ENCODE measurements at regions not wholly inside any gene's neighbourhood (a gene's known extent, or its start where the extent isn't known, plus 50 kb on each side); places are given as distances from the start of the nearest gene placed in this dataset.

DNA sequence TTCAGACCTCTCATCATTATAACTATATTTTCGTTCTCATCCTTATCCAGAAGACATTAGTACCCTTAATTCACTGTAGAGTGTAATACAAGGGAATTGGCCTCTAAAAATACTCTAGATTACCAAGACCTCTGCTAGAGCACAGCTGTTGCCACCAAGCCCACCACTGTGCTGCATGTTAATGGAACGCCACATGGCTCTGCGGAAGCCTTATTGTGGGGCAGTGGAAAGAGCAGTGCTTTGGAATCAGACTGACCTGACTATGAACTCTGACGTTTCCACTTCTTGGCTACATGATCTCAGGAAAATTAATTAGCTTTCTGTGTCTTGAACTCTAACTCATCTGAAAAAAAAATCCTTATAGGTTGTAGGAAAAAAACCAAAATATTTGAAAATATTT lies 222.1 kb downstream of the LMX1A start:
- no peaks in the 10 kb centered on the region for H3K4me1 ChIP-seq
- H3K27ac ChIP-seq = no peak overlapping the region
- H3K27me3 ChIP-seq = peaks cover 0 to 13% of the 10 kb centered on the region in 2 donors
- H3K36me3 ChIP-seq = no peaks in the 10 kb centered on the region
- TF ChIP-seq POLR2A (IDR thresholded peaks at IDR 0.05) (no peak), CTCF (IDR thresholded peaks at IDR 0.05) (no peak), POLR2AphosphoS5 (IDR thresholded peaks at IDR 0.05) (no peak)
- no peak overlapping the region for H3K4me3 ChIP-seq
- no peak for DNase-seq (ENCODE audit: low spot score in 2 of 2)
- no peaks in the 10 kb centered on the region for H3K9me3 ChIP-seq
- intact Hi-C loops (cut with DNase I; ENCODE audit: low total_unique reads) = no loop called here

DNA sequence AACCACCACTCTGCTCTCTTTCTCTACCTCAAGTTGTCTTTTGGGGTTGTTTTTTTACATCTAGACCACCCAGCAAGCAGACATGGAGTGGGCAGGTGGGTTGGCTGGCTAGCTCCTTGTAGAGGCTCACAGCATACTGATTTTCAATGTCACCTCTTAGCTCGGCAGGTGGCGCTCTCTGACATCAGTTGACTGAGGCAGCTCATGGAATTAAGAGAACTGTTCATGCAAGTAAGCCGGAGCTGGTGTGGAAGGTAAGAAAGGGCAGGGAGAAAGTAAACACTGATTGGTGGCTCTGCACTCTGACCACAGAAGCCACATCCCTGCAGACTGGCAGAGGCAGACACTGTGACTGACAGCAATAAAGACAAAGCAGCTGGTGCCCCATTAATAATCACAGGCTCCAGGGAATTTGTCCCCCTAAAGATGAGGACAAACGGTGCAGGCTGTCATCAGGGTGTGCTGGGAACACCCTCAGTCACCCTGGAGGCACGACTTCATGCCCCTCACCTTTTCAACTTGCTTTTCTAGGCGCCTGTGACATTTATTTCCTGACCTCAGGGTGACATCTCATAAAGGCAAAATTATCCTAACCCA lies 226.8 kb downstream of the LMX1A start:
- no peak for TF ChIP-seq POLR2AphosphoS5 (IDR thresholded peaks at IDR 0.05)
- TF ChIP-seq CTCF (IDR thresholded peaks at IDR 0.05) = peak in 2 of 3 donors; percentile 40 to 42
- no peak overlapping the region for H3K4me3 ChIP-seq
- no peaks in the 10 kb centered on the region for H3K4me1 ChIP-seq
- no peaks in the 10 kb centered on the region for H3K36me3 ChIP-seq
- no peaks in the 10 kb centered on the region for H3K9me3 ChIP-seq
- no peak overlapping the region for H3K27ac ChIP-seq
- peak; percentile 29 to 61 for DNase-seq (ENCODE audit: low spot score in 2 of 2)
- H3K27me3 ChIP-seq = peaks cover 0 to 8% of the 10 kb centered on the region in 2 donors
- intact Hi-C loops (cut with DNase I; ENCODE audit: low total_unique reads) = no loop called here

- Histone ChIP-seq H3K36me3 (no peaks in the 10 kb centered on the region), H3K27ac (no peak overlapping the region), H3K27me3 (peaks cover 0 to 6% of the 10 kb centered on the region in 2 donors), H3K4me1 (no peaks in the 10 kb centered on the region), H3K9me3 (no peaks in the 10 kb centered on the region), H3K4me3 (no peak overlapping the region)
- no peak for DNase-seq (ENCODE audit: low spot score in 2 of 2)
- TF ChIP-seq POLR2AphosphoS5 (IDR thresholded peaks at IDR 0.05) = no peak
- no peak for TF ChIP-seq CTCF (IDR thresholded peaks at IDR 0.05)
- no peak for TF ChIP-seq POLR2A (IDR thresholded peaks at IDR 0.05)
- intact Hi-C loops (cut with DNase I; ENCODE audit: low total_unique reads) = no loop called here
Observed at GRCh38 chr1:165124772-165125171, 231.7 kb downstream of the LMX1A start.

- no peak for DNase-seq (ENCODE audit: low spot score in 2 of 2)
- Histone ChIP-seq H3K4me3 (no peak overlapping the region), H3K9me3 (no peaks in the 10 kb centered on the region), H3K4me1 (no peaks in the 10 kb centered on the region), H3K27ac (no peak overlapping the region), H3K36me3 (no peaks in the 10 kb centered on the region), H3K27me3 (peaks cover 0 to 8% of the 10 kb centered on the region in 2 donors)
- intact Hi-C loops (cut with DNase I; ENCODE audit: low total_unique reads) = no loop called here
- TF ChIP-seq POLR2AphosphoS5 (IDR thresholded peaks at IDR 0.05) (no peak), CTCF (IDR thresholded peaks at IDR 0.05) (no peak), POLR2A (IDR thresholded peaks at IDR 0.05) (no peak)
Observed at GRCh38 chr1:165119086-165119485, 237.4 kb downstream of the LMX1A start.

- Histone ChIP-seq H3K4me3 (no peak overlapping the region), H3K4me1 (no peaks in the 10 kb centered on the region), H3K36me3 (no peaks in the 10 kb centered on the region), H3K27ac (no peak overlapping the region), H3K27me3 (peaks cover 0 to 8% of the 10 kb centered on the region in 2 donors), H3K9me3 (no peaks in the 10 kb centered on the region)
- TF ChIP-seq POLR2A (IDR thresholded peaks at IDR 0.05) = no peak
- TF ChIP-seq CTCF (IDR thresholded peaks at IDR 0.05) = no peak
- no peak for TF ChIP-seq POLR2AphosphoS5 (IDR thresholded peaks at IDR 0.05)
- intact Hi-C loops (cut with DNase I; ENCODE audit: low total_unique reads) = no loop called here
- DNase-seq (ENCODE audit: low spot score in 2 of 2) = no peak
Observed at GRCh38 chr1:165117482-165117881, 239.0 kb downstream of the LMX1A start.
